SK-N-MC (cell line): ENCODE measurements at regions not wholly inside any gene's neighbourhood (a gene's known extent, or its start where the extent isn't known, plus 50 kb on each side); places are given as distances from the start of the nearest gene placed in this dataset.

Experiments
- EZH2 ChIP-seq: fragments of 200-600 bp; sonication (generic); IDR thresholded peaks from one replicate; pipeline ENCODE4 v1.6.1; 2017; ENCODE audit warnings: antibody characterized with exemption
- POLR2AphosphoS5 ChIP-seq: IDR thresholded peaks from 2 replicates; pipeline ENCODE4 v1.6.1; 2012; ENCODE audit warnings: mild to moderate bottlenecking, low read depth, low read length, borderline replicate concordance

- TF ChIP-seq EZH2, result no peak
- TF ChIP-seq POLR2AphosphoS5, result no peak
Observed at GRCh38 chr3:79820089-79820488, 52.3 kb upstream of the ROBO1 start.
